Suprapubic skin (tissue), 4 donors: ENCODE measurements at regions not wholly inside any gene's neighbourhood (a gene's known extent, or its start where the extent isn't known, plus 50 kb on each side); places are given as distances from the start of the nearest gene placed in this dataset.

Experiments used
- EP300 ChIP-seq: sonication (generic); formaldehyde crosslinking; IDR thresholded peaks from one replicate; pipeline ENCODE4 v1.6.1; 2017; ENCODE audit warnings: antibody characterized with exemption
- POLR2A ChIP-seq, 2 donors: fragments of 450-650 bp; IDR thresholded peaks; one replicate each; pipeline ENCODE4 v1.6.1; 2017; ENCODE audit warnings: antibody characterized with exemption in 2 of 2, mild to moderate bottlenecking in 2 of 2, moderate library complexity in 2 of 2
- POLR2AphosphoS5 ChIP-seq, 3 donors: sonication (generic); formaldehyde crosslinking; IDR thresholded peaks; one replicate each; pipeline ENCODE4 v1.6.1; 2017; ENCODE audit warnings: antibody characterized with exemption in 3 of 3
- TF ChIP-seq, protein P1 (sequence below), 2 donors: fragments of 200-600 bp in 1 of 2; fragments of 450-650 bp in 1 of 2; sonication (generic) in 1 of 2; IDR thresholded peaks; one replicate each; pipeline ENCODE4 v1.5.1; 2016 to 2019; ENCODE audit warnings: antibody characterized with exemption in 2 of 2, mild to moderate bottlenecking in 1 of 2, moderate library complexity in 1 of 2

GRCh38 chr3:113142476-113142875 lies 68.9 kb upstream of the BOC start:
- TF ChIP-seq, protein P1, sequence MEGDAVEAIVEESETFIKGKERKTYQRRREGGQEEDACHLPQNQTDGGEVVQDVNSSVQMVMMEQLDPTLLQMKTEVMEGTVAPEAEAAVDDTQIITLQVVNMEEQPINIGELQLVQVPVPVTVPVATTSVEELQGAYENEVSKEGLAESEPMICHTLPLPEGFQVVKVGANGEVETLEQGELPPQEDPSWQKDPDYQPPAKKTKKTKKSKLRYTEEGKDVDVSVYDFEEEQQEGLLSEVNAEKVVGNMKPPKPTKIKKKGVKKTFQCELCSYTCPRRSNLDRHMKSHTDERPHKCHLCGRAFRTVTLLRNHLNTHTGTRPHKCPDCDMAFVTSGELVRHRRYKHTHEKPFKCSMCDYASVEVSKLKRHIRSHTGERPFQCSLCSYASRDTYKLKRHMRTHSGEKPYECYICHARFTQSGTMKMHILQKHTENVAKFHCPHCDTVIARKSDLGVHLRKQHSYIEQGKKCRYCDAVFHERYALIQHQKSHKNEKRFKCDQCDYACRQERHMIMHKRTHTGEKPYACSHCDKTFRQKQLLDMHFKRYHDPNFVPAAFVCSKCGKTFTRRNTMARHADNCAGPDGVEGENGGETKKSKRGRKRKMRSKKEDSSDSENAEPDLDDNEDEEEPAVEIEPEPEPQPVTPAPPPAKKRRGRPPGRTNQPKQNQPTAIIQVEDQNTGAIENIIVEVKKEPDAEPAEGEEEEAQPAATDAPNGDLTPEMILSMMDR (IDR thresholded peaks at IDR 0.05): no peak
- no peak for TF ChIP-seq EP300
- no peak for TF ChIP-seq POLR2A (IDR thresholded peaks at IDR 0.05)
- TF ChIP-seq POLR2AphosphoS5 (IDR thresholded peaks at IDR 0.05): no peak
